H9 (cell line): ENCODE measurements at regions not wholly inside any gene's neighbourhood (a gene's known extent, or its start where the extent isn't known, plus 50 kb on each side); places are given as distances from the start of the nearest gene placed in this dataset.

Experiments
- DNase-seq: peaks from one replicate; pipeline ENCODE4 v3.0.0-alpha.2; 2017
- H2AFZ ChIP-seq: one replicate; pipeline ENCODE4 v1.6.1; 2013; ENCODE audit warnings: mild to moderate bottlenecking, low read length, control low read depth, moderate library complexity
- H2AK5ac ChIP-seq: 2 replicates; pipeline ENCODE4 v1.6.1; 2013; ENCODE audit warnings: low read length, control low read depth, mixed read lengths; ENCODE audit not compliant: insufficient read length
- H2BK120ac ChIP-seq: one replicate; pipeline ENCODE4 v1.6.1; 2013; ENCODE audit warnings: low read depth, mild to moderate bottlenecking, low read length, control low read depth, inconsistent platforms; ENCODE audit not compliant: poor library complexity, severe bottlenecking
- H2BK12ac ChIP-seq: 2 replicates; pipeline ENCODE4 v1.6.1; 2013; ENCODE audit warnings: low read length, control low read depth, mixed read lengths, low read depth; ENCODE audit not compliant: insufficient read length
- H2BK15ac ChIP-seq: 2 replicates; pipeline ENCODE4 v1.6.1; 2013; ENCODE audit warnings: low read depth, low read length, control low read depth
- H2BK20ac ChIP-seq: one replicate; pipeline ENCODE4 v1.6.1; 2013; ENCODE audit warnings: low read depth, mild to moderate bottlenecking, low read length, control low read depth, inconsistent platforms; ENCODE audit not compliant: poor library complexity, severe bottlenecking
- H2BK5ac ChIP-seq: 2 replicates; pipeline ENCODE4 v1.6.1; 2013; ENCODE audit warnings: low read length, control low read depth, mixed read lengths; ENCODE audit not compliant: insufficient read length
- H3K14ac ChIP-seq: 2 replicates; pipeline ENCODE4 v1.6.1; 2013; ENCODE audit warnings: low read length, control low read depth; ENCODE audit not compliant: insufficient read depth
- H3K18ac ChIP-seq: 2 replicates; pipeline ENCODE4 v1.6.1; 2013; ENCODE audit warnings: low read depth, mild to moderate bottlenecking, mixed read lengths, low read length, control low read depth; ENCODE audit not compliant: insufficient read length
- H3K23ac ChIP-seq: 2 replicates; pipeline ENCODE4 v1.6.1; 2013; ENCODE audit warnings: low read length, control low read depth, mixed read lengths, low read depth; ENCODE audit not compliant: insufficient read length
- H3K23me2 ChIP-seq: 2 replicates; pipeline ENCODE4 v1.6.1; 2013; ENCODE audit warnings: low read depth, mild to moderate bottlenecking, mixed read lengths, low read length, control low read depth; ENCODE audit not compliant: insufficient read length, poor library complexity, severe bottlenecking
- H3K27ac ChIP-seq: 2 replicates; pipeline ENCODE4 v1.5.1; 2013; ENCODE audit warnings: low read length, control low read depth, mixed read lengths, low read depth; ENCODE audit not compliant: insufficient read length
- H3K27me3 ChIP-seq: 2 replicates; pipeline ENCODE4 v1.6.1; 2013; ENCODE audit warnings: low read length, control low read depth, inconsistent platforms; ENCODE audit not compliant: insufficient read depth
- H3K4ac ChIP-seq: 2 replicates; pipeline ENCODE4 v1.6.1; 2013; ENCODE audit warnings: low read depth, mild to moderate bottlenecking, control low read depth, inconsistent platforms, low read length, moderate library complexity
- H3K4me1 ChIP-seq: 2 replicates; pipeline ENCODE4 v1.6.1; 2013; ENCODE audit warnings: low read length, control low read depth, inconsistent platforms; ENCODE audit not compliant: insufficient read depth
- H3K4me2 ChIP-seq: 2 replicates; pipeline ENCODE4 v1.6.1; 2013; ENCODE audit warnings: low read length, control low read depth, mixed read lengths; ENCODE audit not compliant: insufficient read length, insufficient read depth
- H3K56ac ChIP-seq: 2 replicates; pipeline ENCODE4 v1.6.1; 2013; ENCODE audit warnings: low read depth, mild to moderate bottlenecking, mixed read lengths, low read length, control low read depth; ENCODE audit not compliant: insufficient read length
- H3K79me1 ChIP-seq: 2 replicates; pipeline ENCODE4 v1.6.1; 2013; ENCODE audit warnings: low read depth, mild to moderate bottlenecking, moderate library complexity, low read length, control low read depth, inconsistent platforms; ENCODE audit not compliant: insufficient read depth, poor library complexity, severe bottlenecking
- H3K79me2 ChIP-seq: 2 replicates; pipeline ENCODE4 v1.6.1; 2013; ENCODE audit warnings: low read length, control low read depth, inconsistent platforms; ENCODE audit not compliant: insufficient read depth
- H3K9ac ChIP-seq: 2 replicates; pipeline ENCODE4 v1.6.1; 2013; ENCODE audit warnings: low read length, control low read depth, mixed read lengths; ENCODE audit not compliant: insufficient read length; ENCODE audit errors: extremely low read depth
- H3K9me3 ChIP-seq: one replicate; pipeline ENCODE4 v1.6.1; 2013; ENCODE audit warnings: low read depth, low read length, inconsistent platforms; ENCODE audit not compliant: control insufficient read depth
- H3T11ph ChIP-seq: one replicate; pipeline ENCODE4 v1.6.1; 2013; ENCODE audit warnings: mild to moderate bottlenecking, low read length, control low read depth, inconsistent platforms
- H4K20me1 ChIP-seq: one replicate; pipeline ENCODE4 v1.6.1; 2013; ENCODE audit not compliant: control insufficient read depth, insufficient read length, insufficient read depth
- H4K5ac ChIP-seq: 2 replicates; pipeline ENCODE4 v1.6.1; 2013; ENCODE audit warnings: low read depth, mild to moderate bottlenecking, mixed read lengths, low read length, control low read depth; ENCODE audit not compliant: insufficient read length
- H4K8ac ChIP-seq: replicated peaks from 2 replicates; pipeline ENCODE4 v1.6.1; 2013; ENCODE audit warnings: low read length, control low read depth, mixed read lengths, low read depth; ENCODE audit not compliant: insufficient read length
- H4K91ac ChIP-seq: 2 replicates; pipeline ENCODE4 v1.6.1; 2013; ENCODE audit warnings: low read depth, mild to moderate bottlenecking, moderate library complexity, mixed read lengths, low read length, control low read depth; ENCODE audit not compliant: insufficient read length
- H3K27ac Mint-ChIP-seq, 3 experiments: 2 replicates in 2 of 3; 3 replicates in 1 of 3; pipeline ENCODE4 v1.8.0; 2020 to 2021; ENCODE audit warnings: mixed read lengths in 3 of 3, mild to moderate bottlenecking in 1 of 3, moderate library complexity in 1 of 3
- H3K27me3 Mint-ChIP-seq: 2 replicates; pipeline ENCODE4 v1.8.0; 2021; ENCODE audit warnings: low read depth, mild to moderate bottlenecking, moderate library complexity, mixed read lengths
- H3K36me3 Mint-ChIP-seq, 3 experiments: 2 replicates in 2 of 3; 3 replicates in 1 of 3; pipeline ENCODE4 v1.8.0; 2020 to 2021; ENCODE audit warnings: low read depth in 3 of 3, mixed read lengths in 3 of 3; ENCODE audit not compliant: insufficient read depth in 1 of 3
- H3K4me1 Mint-ChIP-seq, 2 experiments: 2 replicates each; pipeline ENCODE4 v1.8.0; 2020; ENCODE audit warnings: mixed read lengths in 2 of 2
- H3K4me3 Mint-ChIP-seq, 2 experiments: 2 replicates in 1 of 2; 3 replicates in 1 of 2; pipeline ENCODE4 v1.8.0; 2020 to 2021; ENCODE audit warnings: mild to moderate bottlenecking in 2 of 2, mixed read lengths in 2 of 2, moderate library complexity in 1 of 2
- H3K9me3 Mint-ChIP-seq, 2 experiments: 2 replicates in 1 of 2; 3 replicates in 1 of 2; pipeline ENCODE4 v1.8.0; 2020; ENCODE audit warnings: mild to moderate bottlenecking in 2 of 2, mixed read lengths in 2 of 2, moderate library complexity in 1 of 2
- CTCF ChIP-seq: fragments of 200-600 bp; sonication (generic); conservative IDR thresholded peaks from 3 replicates; pipeline ENCODE4 v1.8.0; 2021; ENCODE audit warnings: antibody characterized with exemption, mild to moderate bottlenecking
- WGBS: extraction: QIAGEN DNeasy Blood & Tissue Kit; methylation state at CpG from one replicate; pipeline ENCODE4 v1.1.7; 2013; ENCODE audit warnings: missing lambda C conversion rate, low lambda C conversion rate, mixed read lengths; ENCODE audit not compliant: insufficient read length; ENCODE audit errors: extremely low coverage; 5-methylcytosine and 5-hydroxymethylcytosine counted together

- Histone ChIP-seq H3K56ac (no peak overlapping the region), H3K4me1 (no peaks in the 10 kb centered on the region), H3K4me2 (no peak overlapping the region), H2BK12ac (no peak overlapping the region), H2BK15ac (no peak overlapping the region), H3K9me3 (no peaks in the 10 kb centered on the region), H4K20me1 (no peaks in the 10 kb centered on the region), H3K23ac (no peak overlapping the region), H3T11ph (no peak overlapping the region), H3K79me1 (no peaks in the 10 kb centered on the region), H3K4ac (no peak overlapping the region), H3K79me2 (no peaks in the 10 kb centered on the region), H4K91ac (no peak overlapping the region), H2BK5ac (no peak overlapping the region), H3K9ac (no peak overlapping the region), H2BK20ac (no peak overlapping the region), H3K23me2 (no peaks in the 10 kb centered on the region), H4K5ac (no peak overlapping the region), H3K18ac (no peak overlapping the region), H3K14ac (no peak overlapping the region), H4K8ac (no peak overlapping the region), H3K27ac (no peak overlapping the region), H2AFZ (no peak overlapping the region), H2AK5ac (no peak overlapping the region), H2BK120ac (no peak overlapping the region), H3K27me3 (no peaks in the 10 kb centered on the region)
- Mint-ChIP-seq H3K4me3 (no peak overlapping the region), H3K27me3 (peaks cover 2% of the 10 kb centered on the region; the same call in 1 of the 2 replicates), H3K4me1 (no peaks in the 10 kb centered on the region), H3K9me3 (no peaks in the 10 kb centered on the region; a peak in 1 of 5 replicates), H3K36me3 (no peaks in the 10 kb centered on the region), H3K27ac (no peak overlapping the region)
- DNase-seq = no peak
- WGBS = no CpG with 5 or more reads among the region's 2 CpGs
- TF ChIP-seq CTCF = no peak
Measured at GRCh38 chr10:43970717-43971116, 322.0 kb upstream of the ZNF32 start.
